Muscle of arm (tissue), 1 donor: ENCODE measurements at regions not wholly inside any gene's neighbourhood (a gene's known extent, or its start where the extent isn't known, plus 50 kb on each side); places are given as distances from the start of the nearest gene placed in this dataset.
A peak's percentile ranks its signal among the peaks of the same experiment; 100 is the strongest.

ENCODE experiments used
- DNase-seq: peaks from one replicate; pipeline ENCODE4 v3.0.0-alpha.2; 2013

DNA sequence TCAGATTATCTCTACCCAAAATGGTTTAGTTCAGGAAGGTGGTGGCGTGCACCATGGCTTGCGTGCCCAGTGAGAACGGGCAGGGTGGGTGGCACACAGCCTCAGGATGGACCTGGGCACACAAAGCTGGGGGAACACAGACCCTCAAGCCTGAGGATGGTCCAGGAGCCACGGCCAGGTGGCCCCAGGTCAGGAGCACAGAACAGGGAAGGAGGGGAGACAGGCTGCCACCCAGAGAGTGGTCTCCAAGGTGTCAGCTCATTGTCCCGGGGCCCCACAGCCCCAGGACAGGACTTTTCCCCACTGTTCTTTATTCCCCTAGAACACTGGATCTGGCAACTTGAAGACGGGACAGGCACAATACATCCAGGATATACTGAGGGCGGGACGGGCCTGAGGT is 75.6 kb upstream of the MGMT start:
- no peak for DNase-seq

DNA sequence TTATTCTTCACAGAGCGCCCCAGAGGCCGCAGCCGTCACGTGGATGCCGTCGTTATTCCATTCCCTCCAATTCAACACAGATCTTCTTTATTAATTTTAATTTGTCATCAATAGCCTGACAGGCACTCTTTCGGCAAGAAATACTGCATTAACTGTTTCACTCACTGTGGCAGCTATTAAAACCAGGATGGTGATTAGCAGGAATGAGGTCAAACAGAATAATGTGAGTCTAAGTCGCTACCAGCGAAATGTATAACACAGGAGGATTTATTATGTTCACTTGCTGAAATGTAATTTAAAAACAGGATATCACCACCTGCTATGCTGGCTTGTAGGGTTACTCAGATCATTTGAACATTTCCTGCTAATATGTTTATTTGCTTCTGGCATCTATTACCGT is 74.2 kb upstream of the MGMT start:
- no peak for DNase-seq

DNA sequence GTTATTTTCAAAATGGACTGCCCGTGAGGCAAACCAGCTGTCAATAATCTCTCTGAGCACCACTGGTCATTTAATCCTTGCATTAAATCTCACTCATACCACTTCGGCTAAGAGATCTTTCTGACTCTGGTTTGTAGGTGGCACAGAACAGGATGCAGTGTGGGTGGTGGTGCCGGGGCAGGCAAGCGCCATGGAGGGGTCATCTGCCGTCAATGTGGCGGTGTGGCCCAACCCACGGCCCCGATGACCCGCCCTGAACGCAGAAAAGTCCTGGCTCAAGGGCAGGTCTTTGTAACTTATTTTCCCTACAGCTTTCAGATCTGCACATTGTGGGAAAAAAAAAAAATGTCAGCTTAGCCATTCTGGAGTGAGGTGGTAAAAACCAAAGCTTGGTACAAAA is 73.2 kb upstream of the MGMT start:
- DNase-seq: no peak

DNA sequence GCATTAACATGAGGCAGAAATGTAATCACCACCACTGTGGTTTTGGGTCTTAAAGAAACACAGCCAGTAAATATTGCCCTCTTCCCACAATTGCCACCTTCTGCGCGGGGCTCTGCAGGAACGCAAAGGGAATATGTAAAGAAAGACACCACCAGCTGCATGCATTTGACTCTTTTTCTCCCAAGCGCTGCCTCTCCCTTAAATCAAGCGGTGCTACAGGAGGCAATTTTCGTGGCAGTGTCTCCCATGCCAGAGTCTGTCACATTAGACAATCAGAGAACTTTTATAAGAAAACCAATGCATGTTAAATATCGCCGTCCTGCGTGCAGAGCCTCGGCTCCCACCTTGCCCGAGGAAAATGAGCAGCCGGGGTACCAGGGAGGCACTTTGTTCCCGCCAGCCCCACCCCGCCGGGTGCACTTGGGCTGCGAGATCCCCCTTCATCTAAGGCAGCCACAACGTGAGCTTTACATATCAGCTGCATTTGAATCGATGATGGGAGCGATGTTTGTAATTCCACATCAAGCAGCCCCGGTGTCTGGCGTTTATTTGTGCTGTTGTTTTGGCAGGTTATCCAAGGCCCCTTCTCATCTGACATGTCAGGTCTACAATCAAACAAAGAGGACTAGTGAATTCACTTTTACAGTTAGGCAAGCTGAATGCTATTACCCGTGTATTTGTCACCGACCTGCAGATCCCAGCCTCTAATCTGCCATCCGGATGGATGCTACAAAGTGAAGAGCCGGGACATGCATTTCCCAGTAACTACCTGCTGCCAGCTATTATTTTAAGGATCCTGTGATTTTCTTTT is 72.3 kb upstream of the MGMT start:
- no peak for DNase-seq

DNA sequence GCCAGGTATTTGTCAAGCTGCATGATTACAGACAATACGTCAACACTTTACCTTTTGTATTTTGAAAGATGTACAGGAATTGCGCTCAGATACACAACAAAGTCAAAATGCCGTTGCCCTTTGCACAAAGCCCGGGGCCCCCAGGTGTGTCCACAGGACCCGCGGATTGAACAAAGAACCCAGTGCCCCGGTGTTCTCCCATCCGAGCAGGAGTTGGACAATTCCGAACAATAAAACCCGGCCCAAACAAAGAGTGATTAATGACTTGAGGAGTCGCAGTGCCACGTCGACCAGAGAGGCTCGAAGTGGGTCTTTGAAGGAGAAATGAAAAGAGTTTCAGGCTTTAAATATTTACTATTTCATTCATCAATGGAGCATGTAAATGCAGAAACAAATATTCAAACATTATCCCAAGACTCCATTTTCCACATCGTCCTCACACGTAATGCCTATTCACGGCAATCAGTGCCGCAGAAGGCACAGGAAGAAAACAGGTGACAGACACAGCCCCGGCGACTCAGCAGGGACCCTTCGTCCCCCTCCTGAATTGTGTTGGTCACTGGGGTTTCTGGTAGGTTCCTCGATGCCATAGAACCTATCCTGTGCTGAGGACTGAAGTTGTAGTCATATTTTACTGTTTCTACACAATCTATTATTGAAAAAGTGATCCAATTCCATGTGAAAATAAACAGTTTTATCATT is 70.9 kb upstream of the MGMT start:
- DNase-seq: no peak

DNA sequence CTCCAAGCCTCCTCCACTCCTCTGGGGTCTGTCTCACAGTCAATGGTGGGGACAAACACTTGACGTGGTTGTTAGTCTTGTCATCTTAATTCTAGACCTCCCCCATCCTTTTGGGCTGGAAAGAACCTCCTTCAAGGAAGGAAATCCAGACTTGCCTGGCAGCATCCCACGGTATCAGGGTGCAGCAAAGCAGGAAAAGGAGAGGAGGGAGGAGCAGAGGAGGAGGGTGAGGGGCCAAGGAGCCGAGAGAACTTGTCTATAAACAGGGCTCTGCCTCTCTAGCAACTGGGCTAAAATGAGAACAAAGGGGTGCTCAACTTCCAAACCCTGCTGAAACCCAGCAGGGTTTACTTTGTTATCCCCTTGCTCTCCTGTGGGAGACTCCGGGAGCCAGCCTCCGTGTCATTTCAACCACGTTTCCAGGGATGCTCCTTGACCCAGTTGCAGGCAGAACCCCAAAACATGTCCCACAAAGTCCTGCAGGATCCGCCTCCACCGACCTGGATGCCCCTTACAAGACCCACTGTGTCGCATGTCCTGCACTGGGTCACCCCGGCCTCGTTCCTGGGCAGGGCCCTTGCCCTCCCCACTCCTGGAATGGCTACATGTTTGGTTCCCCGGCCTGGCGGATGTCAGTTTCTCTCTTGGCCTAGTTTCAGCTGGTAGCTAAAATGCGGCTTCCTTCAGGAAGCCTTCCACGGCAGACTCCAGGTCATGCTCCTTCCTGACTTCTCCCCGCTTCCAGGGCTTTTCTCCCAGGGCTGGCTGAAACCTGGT is 69.7 kb upstream of the MGMT start:
- DNase-seq: no peak

DNA sequence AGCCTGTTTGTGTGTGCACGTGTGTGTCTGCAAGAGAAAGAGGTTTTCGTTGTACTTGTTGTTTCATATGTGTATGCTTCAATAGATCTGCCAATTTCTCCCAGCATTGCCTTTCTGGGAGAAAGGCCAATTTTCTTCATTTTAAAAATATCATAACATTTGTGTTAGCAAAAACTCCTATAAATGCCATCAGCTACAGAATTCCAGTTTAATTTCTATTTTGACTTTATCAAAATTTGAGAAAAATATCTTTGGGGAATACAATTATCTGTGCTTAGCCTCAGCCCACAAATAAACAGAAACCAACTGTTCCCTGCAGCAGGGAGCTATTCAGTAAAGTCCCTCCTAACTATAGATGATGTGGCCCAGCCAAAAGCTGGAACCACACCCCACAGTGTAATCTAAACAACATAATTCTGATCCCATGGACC is 68.3 kb upstream of the MGMT start:
- DNase-seq: peak; percentile 70

DNA sequence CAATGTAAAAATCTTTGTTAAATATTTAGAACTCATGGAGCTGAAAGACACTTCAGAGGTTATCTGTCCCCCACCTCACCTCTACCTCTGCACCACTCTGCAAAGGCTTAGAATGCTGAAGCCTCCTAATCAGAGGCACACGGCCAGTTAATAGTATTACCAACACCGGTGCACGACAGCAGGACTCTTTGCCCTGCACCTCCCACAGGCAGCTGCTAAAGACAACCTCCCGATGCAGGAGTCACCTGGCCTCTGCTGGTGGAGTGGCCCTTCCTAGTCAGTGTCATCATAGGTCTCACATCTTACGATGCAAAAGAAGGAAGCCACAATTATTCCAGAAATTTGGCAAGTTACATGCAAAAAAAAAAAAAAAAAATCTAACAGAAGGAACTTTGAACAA is 66.6 kb upstream of the MGMT start:
- no peak for DNase-seq

DNA sequence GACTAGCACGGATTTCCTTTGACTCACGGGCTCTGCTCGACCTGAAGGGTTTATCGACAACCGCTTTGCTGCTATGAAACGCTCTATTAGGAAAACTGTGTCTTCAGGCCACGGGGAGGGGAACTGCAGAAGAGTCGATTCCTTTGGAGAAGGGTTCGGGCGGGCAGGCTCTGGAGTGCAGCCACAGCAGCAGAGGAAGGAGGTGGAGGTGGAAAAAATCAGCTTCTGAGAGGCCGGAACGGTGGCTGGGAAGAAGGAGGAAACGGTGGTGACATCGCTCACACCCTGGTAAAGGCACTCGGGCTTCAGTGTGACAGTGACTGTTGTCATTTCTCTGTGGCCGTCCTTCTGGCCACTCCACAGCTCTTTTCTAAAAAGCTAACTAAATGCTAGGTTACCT is 64.6 kb upstream of the MGMT start:
- DNase-seq: no peak

DNA sequence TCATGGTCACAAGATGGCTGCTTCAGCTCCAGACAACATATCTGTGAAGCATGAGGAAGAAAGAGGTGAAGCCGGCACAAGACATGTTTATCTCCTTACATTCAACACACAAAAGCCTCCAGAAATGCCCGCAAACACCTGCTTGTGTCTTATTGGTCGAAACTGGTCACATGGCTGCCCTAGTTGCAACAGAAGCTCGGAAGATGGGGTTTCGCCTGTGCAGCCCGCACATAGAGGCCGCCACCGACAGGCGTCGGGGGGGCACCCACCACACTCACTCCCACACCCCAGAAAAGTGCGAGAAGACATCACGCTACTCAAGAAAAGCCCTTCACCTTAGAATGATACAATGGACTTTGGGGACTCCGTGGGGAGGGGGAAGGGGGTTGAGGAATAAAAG is 63.0 kb upstream of the MGMT start:
- DNase-seq: no peak

DNA sequence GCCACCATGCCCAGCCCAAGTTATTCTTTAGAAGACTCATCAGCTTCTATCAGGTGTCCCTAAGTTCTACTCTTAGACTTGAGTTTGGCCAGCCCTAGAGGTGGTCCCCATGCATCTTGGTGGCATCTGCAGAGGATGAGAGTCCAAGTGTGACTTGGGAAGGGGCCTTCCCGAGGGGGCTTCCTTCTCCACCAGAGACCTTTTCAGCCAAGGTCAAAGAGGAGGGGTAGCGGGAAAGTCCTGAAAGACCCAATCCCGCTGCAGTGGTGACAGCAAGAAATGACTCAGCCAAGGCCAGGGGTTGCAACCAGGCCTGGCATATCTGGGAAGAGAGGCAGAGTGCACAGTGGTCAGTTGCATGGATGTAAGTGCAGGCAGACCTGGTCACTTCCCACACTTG is 61.7 kb upstream of the MGMT start:
- DNase-seq: no peak

DNA sequence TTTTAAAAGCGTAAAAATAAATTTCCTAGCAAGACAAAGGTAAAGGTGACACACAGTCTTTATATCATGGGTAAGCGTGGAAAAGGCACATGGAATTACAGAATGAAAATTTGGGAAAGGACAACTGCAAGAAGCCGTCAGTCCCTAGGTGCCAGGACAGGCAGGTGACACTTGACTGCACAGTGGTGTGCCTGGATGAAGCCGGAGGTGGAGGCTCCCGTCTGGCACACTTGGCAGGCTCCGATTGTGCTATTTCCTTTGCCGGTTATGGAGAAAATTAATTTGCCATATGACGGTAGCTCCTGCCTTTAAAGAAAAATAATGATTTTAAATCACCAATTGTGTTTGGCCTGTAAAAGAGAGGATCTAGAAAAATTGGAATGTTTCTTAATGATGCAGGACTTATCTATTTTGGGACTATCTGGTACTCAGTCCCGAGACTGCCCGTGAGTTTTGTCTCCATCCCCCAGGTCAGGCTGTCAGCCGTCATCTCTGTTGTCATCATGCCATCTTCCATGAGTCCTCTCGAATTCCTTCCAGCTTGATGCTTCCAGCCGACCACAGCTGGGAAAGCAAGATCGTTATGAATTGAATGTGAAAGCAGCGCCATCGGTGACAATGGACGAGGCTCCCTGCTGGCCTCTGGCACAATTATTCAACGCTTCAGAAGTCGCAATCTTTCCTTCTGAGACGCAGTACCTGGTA is 56.2 kb upstream of the MGMT start:
- peak; percentile 39 for DNase-seq

DNA sequence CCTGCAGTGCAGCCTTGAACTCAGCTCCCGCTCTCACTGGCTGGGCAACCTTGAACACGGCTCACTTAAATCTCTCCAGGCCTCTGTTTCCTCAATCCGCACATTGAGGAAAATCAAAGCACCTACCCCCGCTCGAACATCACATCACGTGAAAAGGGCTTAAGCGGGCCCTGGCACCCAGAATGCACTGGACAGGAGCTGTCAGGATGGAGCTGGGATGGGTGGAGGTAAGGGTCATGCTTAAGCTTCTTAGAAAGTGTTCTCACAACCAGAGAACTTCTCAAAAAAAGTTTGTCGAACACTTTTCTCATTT is 55.7 kb upstream of the MGMT start:
- DNase-seq: no peak

DNA sequence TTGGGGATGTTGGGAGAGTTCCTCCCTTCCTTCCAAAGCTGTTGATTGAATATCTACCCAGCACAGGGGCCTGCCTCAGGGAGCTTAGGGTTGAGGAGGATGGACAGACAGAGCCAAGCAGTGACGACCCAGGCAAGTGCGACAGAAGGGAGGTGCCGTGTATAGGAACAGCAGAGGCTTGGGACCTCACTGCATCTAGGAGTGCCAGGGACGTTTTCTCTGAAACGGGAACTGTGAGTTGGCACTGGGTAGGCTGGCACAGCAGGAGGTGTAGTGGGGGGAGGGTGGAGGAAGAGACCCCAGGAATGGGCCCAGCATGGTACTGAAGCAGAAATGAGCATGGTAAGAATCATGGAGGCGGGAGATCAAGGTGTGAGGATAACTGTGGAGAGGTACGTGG is 55.3 kb upstream of the MGMT start:
- DNase-seq: no peak

DNA sequence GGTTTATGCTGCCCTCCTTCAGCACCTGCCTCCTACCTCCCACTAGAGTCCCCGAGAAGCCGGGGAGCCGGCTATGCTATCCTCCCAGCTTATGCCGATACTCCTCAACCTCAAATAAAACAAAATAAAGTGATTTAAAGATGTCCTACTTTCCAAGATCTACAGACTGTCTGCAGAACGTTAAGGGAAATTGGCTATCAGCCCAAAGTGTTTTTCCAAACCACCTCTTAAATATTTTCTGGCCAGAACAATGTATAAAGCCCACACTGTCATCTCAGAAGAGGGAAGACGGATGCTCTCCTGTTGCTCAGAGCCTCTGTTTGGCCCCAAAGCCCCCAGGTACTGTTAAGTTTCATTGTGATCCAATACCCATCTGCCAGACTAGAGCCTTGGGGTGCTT is 54.0 kb upstream of the MGMT start:
- DNase-seq: no peak

DNA sequence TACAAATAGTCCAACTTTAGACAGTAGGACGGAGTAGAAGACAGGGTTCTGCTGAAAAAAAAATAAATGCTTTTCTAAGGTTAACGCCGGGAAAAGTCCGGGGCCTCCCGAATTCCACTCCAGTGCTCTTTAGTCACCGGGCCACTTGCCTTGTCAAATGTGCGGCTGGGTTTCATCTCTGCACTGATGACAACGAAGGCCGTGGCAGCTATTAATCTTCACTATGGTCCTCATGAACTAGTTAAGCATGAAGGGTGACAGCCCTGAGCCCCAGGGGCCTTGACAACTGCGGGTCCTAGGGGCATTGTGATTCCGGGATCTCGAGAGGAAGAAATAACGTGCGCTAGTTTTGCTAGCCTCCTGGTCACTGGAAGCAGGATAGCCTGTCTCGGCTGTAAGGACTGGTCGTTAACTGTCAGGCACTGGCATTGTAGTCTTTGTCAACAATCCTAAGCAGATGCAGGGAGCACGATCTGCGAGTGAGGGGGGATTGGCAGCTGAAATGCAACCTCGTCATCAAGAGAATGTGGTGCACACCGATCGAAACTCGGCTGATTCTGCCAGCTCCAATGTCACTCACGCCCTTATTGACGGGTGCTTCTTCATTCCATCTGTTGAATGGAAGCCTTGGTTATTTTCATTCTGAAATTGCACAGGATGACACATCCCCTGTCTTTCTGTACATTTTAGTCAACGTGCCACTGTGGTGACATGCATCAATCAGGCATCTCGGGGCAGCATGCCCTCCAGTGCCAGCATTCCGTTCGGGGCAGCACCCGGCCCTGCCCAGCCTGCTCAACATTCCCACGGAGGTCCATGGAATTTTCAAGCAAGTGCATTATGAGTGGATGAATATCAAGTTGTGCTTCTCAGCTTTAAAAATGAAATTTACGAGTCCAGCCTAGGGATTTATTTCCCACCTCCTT is 51.6 kb upstream of the MGMT start:
- DNase-seq: no peak

DNA sequence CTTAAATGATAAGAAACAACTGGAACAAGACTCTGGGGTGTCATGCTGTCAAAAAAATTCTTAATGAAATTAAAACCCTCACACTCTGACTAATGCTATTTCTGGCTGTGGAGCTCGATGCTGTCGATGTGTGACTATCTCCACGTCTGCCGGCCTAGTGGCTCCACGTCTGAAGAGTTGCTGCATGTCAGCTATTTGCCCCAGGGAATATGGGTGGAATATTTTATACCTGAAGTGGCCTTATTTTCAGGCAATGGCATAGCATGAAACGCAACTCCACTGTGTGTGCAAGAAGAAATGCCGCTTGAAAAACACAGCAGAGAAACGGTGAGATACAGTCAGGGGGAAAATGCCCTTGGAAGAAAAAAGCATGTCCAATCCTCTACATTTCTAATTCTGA is 50.9 kb upstream of the MGMT start:
- DNase-seq: no peak

DNA sequence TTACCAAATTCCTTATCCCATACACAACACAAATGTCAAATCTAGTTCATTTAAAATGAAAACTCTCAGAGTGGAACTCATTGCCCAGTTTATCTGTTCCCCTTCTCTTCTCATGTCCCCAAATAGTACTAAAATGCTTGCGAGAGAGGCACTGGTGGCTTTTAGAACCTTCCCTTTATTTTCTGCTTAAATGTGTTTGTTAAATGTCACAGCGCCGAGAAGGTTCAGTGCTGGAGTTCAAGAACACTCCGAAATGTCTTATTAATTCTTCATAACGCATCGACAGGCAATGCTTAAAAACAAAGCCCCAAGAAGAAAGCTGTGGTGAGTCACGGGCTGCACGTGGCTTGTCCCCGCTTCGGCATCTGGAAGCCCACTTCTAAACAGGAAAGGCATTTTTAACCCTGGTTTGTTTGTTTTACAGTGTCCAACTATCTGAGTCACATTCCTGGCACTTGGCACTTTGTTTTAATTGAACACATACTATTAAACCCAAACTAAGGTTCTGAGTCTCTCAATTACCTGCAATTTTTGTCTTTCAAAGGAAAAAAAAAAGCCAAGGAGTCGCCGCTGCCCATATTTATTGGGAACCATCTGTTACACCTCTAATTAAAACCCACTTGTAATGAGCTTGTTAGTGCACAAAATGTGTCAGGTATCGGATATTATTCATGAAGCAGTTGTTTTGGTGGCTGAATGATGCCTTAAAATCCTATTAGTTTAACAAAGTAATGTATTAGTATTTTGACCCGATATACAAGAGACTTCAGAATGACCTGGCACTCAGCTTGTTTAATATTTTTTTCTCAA is 49.9 kb upstream of the MGMT start:
- peak; percentile 29 for DNase-seq
